ENCODE measurements at regions not wholly inside any gene's neighbourhood (a gene's known extent, or its start where the extent isn't known, plus 50 kb on each side); places are given as distances from the start of the nearest gene placed in this dataset.

GRCh38 chr12:98317939-98318899 lies 197.2 kb upstream of the TMPO start:
- no peak overlapping the region for H3K4me3 ChIP-seq
- H3K4me1 ChIP-seq, result no peaks in the 10 kb centered on the region
- no peak for DNase-seq (ENCODE audit: low spot score in 2 of 2)
- H3K9me3 ChIP-seq, result no peaks in the 10 kb centered on the region
- WGBS, 2 donors, result 65 to 73% methylated on average over 6 of the region's 6 CpGs
- TF ChIP-seq POLR2A (IDR thresholded peaks at IDR 0.05) (no peak), EP300 (IDR thresholded peaks at IDR 0.05) (no peak), CTCF (IDR thresholded peaks at IDR 0.05) (no peak)
- H3K27me3 ChIP-seq, result no peaks in the 10 kb centered on the region
- H3K36me3 ChIP-seq, result no peaks in the 10 kb centered on the region
- no peak overlapping the region for H3K27ac ChIP-seq

- Histone ChIP-seq H3K36me3 (no peaks in the 10 kb centered on the region), H3K4me3 (no peak overlapping the region), H3K27ac (no peak overlapping the region), H3K27me3 (no peaks in the 10 kb centered on the region), H3K4me1 (no peaks in the 10 kb centered on the region), H3K9me3 (no peaks in the 10 kb centered on the region)
- TF ChIP-seq POLR2A (IDR thresholded peaks at IDR 0.05) (no peak), CTCF (IDR thresholded peaks at IDR 0.05) (no peak), EP300 (IDR thresholded peaks at IDR 0.05) (no peak)
- WGBS, 2 donors, result 56 to 60% methylated on average over 1 of the region's 1 CpG
- DNase-seq (ENCODE audit: low spot score in 2 of 2), result no peak
Observed at GRCh38 chr12:98319716-98320425, 195.5 kb upstream of the TMPO start.

- TF ChIP-seq POLR2A (IDR thresholded peaks at IDR 0.05) (no peak), CTCF (IDR thresholded peaks at IDR 0.05) (no peak), EP300 (IDR thresholded peaks at IDR 0.05) (no peak)
- no peaks in the 10 kb centered on the region for H3K4me1 ChIP-seq
- no peak for DNase-seq (ENCODE audit: low spot score in 2 of 2)
Observed at GRCh38 chr12:98325003-98325402, 190.4 kb upstream of the TMPO start.

GRCh38 chr12:98328467-98328866 lies 186.9 kb upstream of the TMPO start:
- Histone ChIP-seq H3K9me3 (no peaks in the 10 kb centered on the region), H3K27ac (no peak overlapping the region), H3K36me3 (no peaks in the 10 kb centered on the region), H3K27me3 (no peaks in the 10 kb centered on the region), H3K4me3 (no peak overlapping the region), H3K4me1 (no peaks in the 10 kb centered on the region)
- no peak for DNase-seq (ENCODE audit: low spot score in 2 of 2)
- no peak for TF ChIP-seq EP300 (IDR thresholded peaks at IDR 0.05)
- no peak for TF ChIP-seq CTCF (IDR thresholded peaks at IDR 0.05)
- TF ChIP-seq POLR2A (IDR thresholded peaks at IDR 0.05), result no peak
- WGBS, 2 donors, result 93 to 94% methylated on average over 2 of the region's 2 CpGs

More at GRCh38 chr12:98325003-98325402, 190.4 kb upstream of the TMPO start:
- no peak overlapping the region for H3K27ac ChIP-seq
- no peaks in the 10 kb centered on the region for H3K36me3 ChIP-seq
- no peak overlapping the region for H3K4me3 ChIP-seq
- no peaks in the 10 kb centered on the region for H3K9me3 ChIP-seq
- H3K27me3 ChIP-seq, result no peaks in the 10 kb centered on the region

DNA sequence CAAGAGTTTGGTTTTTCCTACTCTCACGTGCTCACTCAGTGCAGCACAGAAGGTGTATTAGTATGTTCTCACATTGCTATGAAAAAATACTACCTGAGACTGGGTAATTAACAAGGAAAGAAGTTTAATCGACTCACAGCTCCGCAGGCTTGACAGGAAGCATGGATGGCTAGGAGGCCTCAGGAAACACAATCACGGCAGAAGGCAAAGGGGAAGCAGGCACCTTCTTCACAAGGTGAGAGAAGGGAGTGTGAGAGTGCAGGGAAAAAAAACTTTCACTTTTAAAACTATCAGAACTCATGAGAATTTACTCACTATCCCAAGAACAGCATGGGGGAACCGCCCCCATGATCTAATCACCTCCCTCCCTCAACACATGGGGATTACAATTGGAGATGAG lies 185.8 kb upstream of the TMPO start:
- WGBS, 2 donors, result 69 to 78% methylated on average over 5 of the region's 5 CpGs
- Histone ChIP-seq H3K4me1 (no peaks in the 10 kb centered on the region), H3K27me3 (no peaks in the 10 kb centered on the region), H3K4me3 (no peak overlapping the region), H3K27ac (no peak overlapping the region), H3K36me3 (no peaks in the 10 kb centered on the region), H3K9me3 (no peaks in the 10 kb centered on the region)
- TF ChIP-seq POLR2A (IDR thresholded peaks at IDR 0.05) (no peak), CTCF (IDR thresholded peaks at IDR 0.05) (no peak), EP300 (IDR thresholded peaks at IDR 0.05) (no peak)
- DNase-seq (ENCODE audit: low spot score in 2 of 2), result no peak

Data from tibial nerve (tissue), 4 donors.